ENCODE measurements at regions not wholly inside any gene's neighbourhood (a gene's known extent, or its start where the extent isn't known, plus 50 kb on each side); places are given as distances from the start of the nearest gene placed in this dataset.

GRCh38 chr12:24475337-24475736 is 473.6 kb downstream of the BCAT1 start:
- DNase-seq (ENCODE audit: low read depth, low spot score) = no peak

- no peak for DNase-seq (ENCODE audit: low read depth, low spot score)
Observed at GRCh38 chr12:24473097-24473496, 475.8 kb downstream of the BCAT1 start.

DNA sequence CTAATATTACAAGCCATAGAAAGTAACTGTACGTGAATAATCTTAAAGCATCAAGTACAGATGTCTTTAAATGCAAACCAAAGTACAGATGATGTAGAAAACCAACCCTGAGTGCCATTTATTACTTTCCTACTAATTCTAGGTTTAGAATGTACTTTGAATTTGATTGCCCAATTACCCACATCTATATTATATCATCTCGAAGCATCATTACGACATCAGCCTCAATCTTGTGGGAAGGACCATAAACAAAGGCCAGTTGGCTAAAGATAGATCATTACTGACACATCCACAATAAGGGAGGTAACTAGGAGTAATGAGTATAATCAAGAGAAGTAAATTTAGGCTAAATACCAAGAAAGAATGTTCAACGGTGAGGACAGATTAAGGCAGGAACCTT is 478.9 kb downstream of the BCAT1 start:
- DNase-seq (ENCODE audit: low read depth, low spot score) = no peak

DNA sequence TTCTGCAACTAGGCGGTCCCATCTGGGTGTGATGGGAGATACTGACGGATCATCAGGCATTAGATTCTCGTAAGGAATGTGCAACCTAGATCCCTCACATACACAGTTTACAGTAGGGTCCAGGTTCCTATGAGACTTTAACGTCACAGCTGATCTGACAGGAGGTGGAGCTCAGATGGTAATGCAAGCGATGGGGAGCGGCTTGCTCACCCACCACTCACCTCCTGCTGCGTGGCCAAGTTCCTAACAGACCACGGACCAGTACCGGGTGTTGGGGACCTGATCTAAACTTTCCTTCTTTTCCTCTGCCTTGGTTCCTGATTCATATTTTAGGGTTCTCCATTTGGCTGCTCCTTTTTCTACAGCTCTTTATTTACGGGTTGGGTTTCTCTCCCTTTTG is 479.8 kb downstream of the BCAT1 start:
- DNase-seq (ENCODE audit: low read depth, low spot score) = no peak

DNA sequence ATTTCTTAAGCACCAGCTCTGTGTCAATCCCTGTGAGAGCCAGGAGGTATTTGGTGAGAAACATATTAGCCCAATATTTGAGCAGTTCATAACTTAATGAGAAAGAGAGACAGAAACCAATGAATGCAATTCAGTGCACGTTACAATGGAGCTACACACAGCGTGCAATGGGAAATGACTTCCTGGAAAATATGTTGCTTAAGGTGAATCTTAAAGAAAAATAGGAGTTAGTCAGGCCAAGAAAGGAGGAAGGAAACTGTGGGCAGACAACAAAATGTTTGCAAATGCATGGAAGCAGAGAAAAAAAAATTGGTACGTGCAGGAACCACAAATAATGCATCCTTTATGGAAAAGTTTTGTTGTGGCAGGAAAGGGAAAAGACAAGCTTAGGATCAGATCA is 481.7 kb downstream of the BCAT1 start:
- no peak for DNase-seq (ENCODE audit: low read depth, low spot score)

- no peak for DNase-seq (ENCODE audit: low read depth, low spot score)
Observed at GRCh38 chr12:24463375-24463774, 485.5 kb downstream of the BCAT1 start.

DNA sequence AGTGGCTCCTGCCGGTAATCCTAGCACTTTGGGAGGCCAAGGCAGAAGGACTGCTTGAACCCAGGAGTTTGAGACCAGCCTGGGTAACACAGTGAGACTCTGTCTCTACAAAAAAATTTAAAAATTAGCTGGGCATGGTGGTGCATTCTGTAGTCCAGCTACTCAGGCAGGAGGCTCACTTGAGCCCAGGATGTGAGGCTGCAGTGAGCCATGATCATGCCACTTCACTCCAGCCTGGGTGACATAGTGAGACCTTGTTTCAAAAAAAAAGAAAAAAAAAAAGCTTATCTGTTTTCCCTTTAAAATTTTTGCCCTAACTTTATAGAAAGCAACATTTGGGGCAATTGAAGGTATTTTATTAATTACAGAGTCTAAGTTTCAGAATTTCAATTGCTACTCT is 486.0 kb downstream of the BCAT1 start:
- DNase-seq (ENCODE audit: low read depth, low spot score) = no peak

DNA sequence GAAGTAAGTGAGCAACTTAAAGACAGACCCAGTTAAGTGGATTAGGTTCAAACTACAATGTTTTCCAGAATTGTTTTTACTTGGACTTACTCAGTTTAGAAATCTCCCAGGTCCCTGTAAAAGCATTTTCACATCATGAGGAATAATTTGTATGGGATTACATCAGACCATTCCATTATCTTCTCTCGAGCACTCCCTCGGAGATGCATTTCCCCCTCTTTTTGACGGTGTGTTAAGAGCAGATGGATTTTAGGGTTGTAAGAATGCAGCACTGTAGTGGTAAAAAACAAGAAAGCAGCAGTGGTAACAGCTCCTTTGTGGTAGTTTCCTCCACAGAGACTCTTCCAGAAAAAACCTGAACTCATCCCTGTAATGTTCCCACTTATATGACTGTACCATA is 488.4 kb downstream of the BCAT1 start:
- DNase-seq (ENCODE audit: low read depth, low spot score) = no peak

DNA sequence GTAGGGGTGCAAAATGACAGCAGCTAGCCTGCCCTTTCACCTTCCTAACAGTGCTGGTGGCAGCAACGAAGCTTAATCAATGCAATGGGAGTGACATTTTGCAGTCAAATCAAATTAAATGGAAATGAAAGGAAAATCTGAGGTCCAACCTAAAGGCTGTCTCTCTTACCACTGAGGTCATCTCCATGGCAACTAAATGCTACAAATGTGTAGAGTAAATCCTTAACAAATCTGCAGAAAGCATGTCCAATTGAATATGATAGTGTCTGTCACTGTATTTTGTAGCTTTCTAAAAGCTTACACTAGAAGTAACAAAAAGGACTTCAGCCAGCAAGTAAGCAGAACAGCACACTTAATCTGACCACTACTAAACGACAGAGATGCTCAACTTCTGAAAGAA is 488.8 kb downstream of the BCAT1 start:
- no peak for DNase-seq (ENCODE audit: low read depth, low spot score)

DNA sequence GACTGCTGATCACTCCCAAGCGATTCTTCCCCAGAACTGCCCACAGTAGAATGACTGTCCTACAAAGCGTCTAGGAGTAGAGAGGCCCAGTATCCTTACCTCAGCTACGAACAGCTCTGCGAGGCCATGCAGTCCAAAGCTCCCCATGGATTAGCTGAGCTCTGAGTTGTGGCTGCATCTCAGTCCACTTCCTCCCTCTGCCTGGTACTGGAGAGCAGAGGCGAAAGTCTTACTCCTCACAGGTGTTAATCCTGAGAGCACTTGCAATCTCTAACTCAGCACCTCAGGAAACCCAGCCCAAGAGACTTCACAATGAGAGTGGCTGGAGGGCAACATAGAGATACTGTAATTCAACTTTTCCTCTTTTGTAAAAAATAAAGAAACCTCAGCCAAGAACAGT is 493.1 kb downstream of the BCAT1 start:
- peak; percentile 6 for DNase-seq (ENCODE audit: low read depth, low spot score)

GRCh38 chr12:24447678-24448077 is 498.2 kb upstream of the SOX5 start:
- no peak for DNase-seq (ENCODE audit: low read depth, low spot score)

GRCh38 chr12:24446287-24446686 is 496.8 kb upstream of the SOX5 start:
- DNase-seq (ENCODE audit: low read depth, low spot score) = no peak

- DNase-seq (ENCODE audit: low read depth, low spot score) = no peak
Observed at GRCh38 chr12:24444634-24445033, 495.2 kb upstream of the SOX5 start.

DNA sequence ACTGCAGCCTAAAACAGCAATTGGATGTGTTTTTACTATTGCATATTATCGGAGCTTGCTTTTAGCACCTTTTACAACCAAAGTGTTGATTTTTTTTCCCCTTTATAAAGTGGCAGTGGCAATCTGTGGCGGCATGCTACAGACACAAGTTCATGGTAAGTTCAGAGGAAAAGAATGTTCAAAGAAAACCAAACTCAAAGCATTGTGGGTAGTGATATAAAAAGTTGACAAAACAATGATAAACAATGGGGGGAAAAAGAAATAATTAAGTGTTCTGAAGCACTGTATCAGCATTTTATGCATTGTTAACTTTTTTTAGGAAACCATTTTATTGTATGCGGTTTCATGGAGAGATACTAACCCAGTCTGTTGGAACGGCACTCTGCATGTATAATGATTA is 492.0 kb upstream of the SOX5 start:
- DNase-seq (ENCODE audit: low read depth, low spot score) = no peak

GRCh38 chr12:24436667-24437066 is 487.2 kb upstream of the SOX5 start:
- peak; percentile 4 for DNase-seq (ENCODE audit: low read depth, low spot score)

GRCh38 chr12:24431872-24432271 is 482.4 kb upstream of the SOX5 start:
- no peak for DNase-seq (ENCODE audit: low read depth, low spot score)

DNA sequence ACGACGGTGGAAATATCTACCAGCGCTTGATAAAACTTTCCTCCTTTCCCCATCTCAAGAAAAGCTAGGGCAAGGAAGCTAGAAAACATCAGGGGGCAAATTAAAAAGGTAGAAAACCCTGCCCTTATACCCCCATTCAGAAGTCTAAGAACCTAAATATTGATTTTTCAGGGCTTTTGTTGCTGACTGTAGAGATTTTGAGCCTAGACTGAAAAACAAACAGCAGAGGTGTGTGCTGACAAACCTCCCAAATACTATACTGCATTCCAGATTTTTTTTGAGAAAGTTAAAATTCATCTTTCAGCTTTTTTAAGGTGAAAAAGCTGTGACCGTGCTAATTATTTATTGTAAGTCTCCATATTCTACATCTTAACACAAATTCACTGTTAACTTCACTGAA is 478.3 kb upstream of the SOX5 start:
- no peak for DNase-seq (ENCODE audit: low read depth, low spot score)

GRCh38 chr12:24425601-24425970 is 476.1 kb upstream of the SOX5 start:
- no peak for DNase-seq (ENCODE audit: low read depth, low spot score)

GRCh38 chr12:24424889-24425600 is 475.6 kb upstream of the SOX5 start:
- DNase-seq (ENCODE audit: low read depth, low spot score) = no peak

- no peak for DNase-seq (ENCODE audit: low read depth, low spot score)
Observed at GRCh38 chr12:24424376-24424775, 474.9 kb upstream of the SOX5 start.

GRCh38 chr12:24423611-24424010 is 474.1 kb upstream of the SOX5 start:
- DNase-seq (ENCODE audit: low read depth, low spot score) = no peak

DNA sequence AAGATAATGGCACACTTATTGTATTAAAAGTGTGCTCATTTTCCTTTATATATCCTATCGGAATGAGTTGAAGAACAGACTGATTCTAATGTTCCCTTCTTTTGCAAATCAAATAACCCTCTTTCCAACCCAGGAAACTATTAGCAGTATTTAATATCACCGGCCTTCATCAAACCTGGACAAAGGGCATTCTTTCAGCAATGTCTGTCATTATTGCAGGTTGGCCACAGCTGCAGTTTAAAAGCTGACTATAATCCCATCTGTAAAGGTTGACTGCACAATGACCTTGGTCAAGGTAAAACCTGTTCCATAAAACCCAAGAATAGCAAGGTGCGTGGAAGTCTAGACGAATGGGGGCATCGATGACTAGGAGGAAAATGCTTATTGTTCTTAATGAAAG is 472.3 kb upstream of the SOX5 start:
- DNase-seq (ENCODE audit: low read depth, low spot score) = no peak

GRCh38 chr12:24418157-24418556 is 468.7 kb upstream of the SOX5 start:
- DNase-seq (ENCODE audit: low read depth, low spot score) = no peak

DNA sequence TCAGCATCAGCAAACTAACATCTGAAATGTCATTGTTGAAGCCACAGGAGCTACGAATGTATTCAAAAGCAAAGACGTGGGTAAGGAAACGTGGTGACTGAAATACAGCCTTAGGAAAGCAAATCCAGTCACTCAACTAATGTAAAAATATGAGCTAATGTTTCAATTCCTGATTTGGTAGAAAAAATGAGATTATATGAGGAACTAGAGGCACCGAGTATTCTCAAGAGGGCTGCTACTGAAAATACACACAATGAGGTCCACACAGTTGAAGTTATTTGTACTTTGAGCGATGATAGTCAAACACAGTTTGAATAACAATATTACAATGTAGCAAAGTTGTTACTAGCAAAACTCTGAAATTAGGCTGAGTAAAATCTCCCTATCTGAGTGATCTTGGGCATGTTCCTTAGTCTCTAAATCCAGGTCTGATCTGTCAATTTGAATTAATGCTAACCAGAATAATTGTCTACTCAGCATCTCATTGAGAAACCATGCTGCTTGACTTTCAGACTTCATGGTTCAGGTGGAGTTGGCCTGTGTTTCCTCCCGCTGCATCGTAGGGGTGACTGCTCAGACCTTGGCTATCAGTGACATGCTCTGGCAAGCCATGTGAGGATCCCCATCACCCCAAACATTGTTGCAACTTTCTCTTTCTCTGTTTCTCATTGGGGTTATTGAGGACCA is 467.1 kb upstream of the SOX5 start:
- no peak for DNase-seq (ENCODE audit: low read depth, low spot score)

Data from ELF-1 (cell line).